HG03460 (cell line): ENCODE measurements at regions not wholly inside any gene's neighbourhood (a gene's known extent, or its start where the extent isn't known, plus 50 kb on each side); places are given as distances from the start of the nearest gene placed in this dataset.
"Not testable (repeated sequence)": the region's sequence is repeated elsewhere in the genome, so short reads cannot be mapped to it uniquely, and the experiment has no call there.

Experiments used
- ATAC-seq: cut with Tn5 transposase; IDR thresholded peaks from one replicate; pipeline ENCODE4 v1.9.1; 2021; ENCODE audit not compliant: unreplicated experiment

DNA sequence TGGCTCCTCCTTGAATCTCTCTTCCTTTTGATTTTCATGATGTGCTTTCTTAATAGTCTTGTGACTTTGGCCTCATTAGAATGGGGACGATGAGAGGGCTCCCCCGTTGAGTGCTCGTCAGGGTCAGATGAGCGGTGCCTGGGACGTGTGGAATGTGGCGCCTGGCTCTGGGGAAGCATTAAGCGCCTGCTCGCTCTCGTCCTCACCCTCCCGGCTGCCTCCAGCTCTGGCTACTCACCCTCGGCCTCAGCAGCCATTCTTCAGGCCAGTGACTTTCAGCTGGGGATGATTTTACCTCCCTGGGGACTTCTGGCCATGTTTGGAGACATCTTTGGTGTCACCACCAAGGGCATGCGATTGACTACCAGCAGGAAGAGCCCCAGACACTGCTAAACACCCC is 69.7 kb downstream of the RPS6KA4 start:
- no peak for ATAC-seq

- ATAC-seq: no peak
These were observed 71.0 kb downstream of the RPS6KA4 start for GRCh38 chr11:64429970-64430369.

DNA sequence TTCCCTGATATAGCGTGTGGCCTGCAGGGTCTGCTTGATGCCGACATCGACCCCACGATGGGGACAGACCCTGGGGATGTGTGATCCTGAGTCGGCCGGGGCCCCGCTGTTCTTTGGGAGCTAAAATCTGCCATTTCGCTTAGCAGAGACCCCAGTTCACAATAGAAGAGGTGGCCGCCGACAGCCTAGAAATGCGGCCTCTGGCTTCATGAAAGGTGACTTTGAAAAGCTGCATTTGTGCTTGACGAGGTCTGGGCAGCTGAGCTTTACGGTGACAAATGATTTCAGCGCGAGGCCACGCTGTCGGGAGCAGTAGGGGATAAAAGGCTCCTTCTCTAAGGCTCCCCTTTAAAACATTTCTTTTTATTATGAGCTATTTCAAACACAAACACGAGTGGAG is 71.7 kb downstream of the RPS6KA4 start:
- no peak for ATAC-seq

DNA sequence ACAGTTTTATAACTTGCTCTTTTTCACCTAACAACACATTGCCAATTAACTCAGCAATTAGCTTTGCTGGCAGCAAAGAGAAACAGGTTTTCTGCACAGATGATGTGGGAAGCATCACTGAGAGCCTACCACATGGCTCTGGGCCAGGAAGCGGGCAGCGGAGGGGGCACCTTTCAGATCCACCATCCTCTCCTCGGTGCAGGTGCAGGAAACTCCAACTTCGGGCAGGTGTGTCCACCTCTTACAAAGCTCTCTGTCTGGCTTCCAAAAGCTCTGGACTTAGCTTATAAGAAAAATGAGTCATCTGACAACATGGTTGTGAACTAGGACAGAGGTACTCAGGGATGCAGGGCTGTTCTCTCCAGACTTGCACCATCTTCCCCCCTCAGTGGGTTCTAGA is 77.0 kb downstream of the RPS6KA4 start:
- ATAC-seq: no peak

DNA sequence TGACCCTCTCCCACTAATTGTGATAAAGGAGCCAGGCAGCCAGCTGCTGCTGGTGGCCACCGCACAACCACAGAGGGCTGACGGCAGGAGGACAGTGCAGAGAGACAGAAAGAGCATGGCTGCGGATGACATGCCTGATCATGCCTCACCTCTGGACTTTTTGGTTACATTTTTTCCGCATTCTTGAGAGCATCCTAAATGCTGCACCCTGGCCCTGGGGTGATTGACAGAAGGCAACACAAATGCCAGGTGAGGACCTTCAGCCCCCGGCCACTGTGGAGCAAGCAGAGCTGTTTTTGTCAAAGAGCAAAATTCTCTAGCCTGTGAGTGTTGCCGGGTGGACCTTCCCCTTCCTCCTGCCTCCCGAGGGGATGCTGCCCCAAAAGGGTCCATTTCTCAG is 78.5 kb downstream of the RPS6KA4 start:
- ATAC-seq: no peak

DNA sequence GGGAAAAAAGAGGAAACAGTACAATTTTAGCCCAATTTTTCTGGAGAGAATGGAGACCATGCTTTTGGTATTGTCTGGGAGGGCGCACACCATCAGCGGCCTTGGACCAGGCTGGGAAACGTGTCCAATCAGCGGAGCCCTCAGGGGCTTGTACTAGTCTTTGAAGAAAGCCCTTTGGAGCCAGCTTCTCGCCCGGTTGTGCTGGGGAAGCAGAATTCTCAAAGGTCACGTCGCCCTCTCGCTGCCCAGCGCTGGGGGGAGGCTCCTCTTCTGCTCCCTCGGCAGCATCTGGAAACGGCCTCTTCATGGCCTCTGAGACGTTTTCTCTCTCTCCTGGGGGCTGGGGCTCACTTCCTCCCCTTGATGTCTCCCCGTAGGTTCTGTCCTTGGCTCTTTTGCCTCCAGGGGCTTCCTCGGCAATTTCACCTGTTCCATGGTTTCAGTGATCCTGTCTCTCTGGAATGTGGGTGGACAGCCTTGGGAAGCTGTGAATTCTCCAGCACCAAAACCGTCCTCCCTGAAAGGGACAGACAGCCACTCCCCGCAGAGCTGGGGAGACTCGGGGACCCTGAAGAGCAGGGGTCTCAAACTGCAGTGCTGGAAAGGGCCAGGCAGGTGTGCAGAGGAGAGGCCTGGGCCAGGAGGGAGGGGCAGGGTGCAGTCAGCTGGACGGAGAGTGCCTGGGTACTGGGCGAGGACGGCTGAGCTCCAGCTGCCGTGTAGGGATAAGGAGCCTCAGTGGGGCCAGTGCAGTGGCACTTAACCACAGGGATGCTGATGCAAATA is 80.2 kb downstream of the RPS6KA4 start:
- no peak for ATAC-seq

GRCh38 chr11:64439772-64440491 is 81.0 kb downstream of the RPS6KA4 start:
- ATAC-seq: not testable (repeated sequence)

GRCh38 chr11:64441127-64441526 is 82.2 kb downstream of the RPS6KA4 start:
- no peak for ATAC-seq

GRCh38 chr11:64443001-64443400 is 84.0 kb downstream of the RPS6KA4 start:
- no peak for ATAC-seq

DNA sequence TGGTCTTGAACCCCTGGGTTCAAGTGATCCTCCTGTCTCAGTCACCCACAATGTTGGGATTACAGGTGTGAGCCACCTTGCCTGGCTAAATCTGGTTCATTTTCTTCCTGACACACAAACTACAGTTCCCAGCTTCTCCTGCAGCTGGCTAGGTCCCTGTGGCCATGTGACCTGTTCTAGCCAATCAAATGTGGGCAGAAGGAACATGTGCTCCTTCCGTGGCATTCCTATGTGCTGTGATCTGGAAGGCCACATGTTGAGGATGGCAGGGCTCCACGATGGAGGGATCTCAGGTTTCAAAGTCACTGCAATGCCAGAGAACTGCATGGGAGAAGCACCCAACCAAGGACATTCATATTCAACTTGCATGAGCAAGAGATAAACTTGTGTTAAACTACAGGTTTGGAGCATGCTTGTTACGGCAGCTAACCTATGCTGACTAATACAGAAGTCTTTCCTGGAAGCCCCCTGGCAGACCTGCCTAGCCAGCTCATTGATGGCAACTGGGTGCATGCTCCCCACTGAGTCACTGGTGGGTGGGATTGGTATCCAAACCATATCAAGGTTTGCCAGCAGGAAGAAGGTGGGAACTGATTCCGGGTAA is 86.0 kb downstream of the RPS6KA4 start:
- ATAC-seq: no peak

GRCh38 chr11:64445651-64446050 is 86.7 kb downstream of the RPS6KA4 start:
- no peak for ATAC-seq

GRCh38 chr11:64447831-64448598 is 89.1 kb downstream of the RPS6KA4 start:
- ATAC-seq: peak; percentile 55

DNA sequence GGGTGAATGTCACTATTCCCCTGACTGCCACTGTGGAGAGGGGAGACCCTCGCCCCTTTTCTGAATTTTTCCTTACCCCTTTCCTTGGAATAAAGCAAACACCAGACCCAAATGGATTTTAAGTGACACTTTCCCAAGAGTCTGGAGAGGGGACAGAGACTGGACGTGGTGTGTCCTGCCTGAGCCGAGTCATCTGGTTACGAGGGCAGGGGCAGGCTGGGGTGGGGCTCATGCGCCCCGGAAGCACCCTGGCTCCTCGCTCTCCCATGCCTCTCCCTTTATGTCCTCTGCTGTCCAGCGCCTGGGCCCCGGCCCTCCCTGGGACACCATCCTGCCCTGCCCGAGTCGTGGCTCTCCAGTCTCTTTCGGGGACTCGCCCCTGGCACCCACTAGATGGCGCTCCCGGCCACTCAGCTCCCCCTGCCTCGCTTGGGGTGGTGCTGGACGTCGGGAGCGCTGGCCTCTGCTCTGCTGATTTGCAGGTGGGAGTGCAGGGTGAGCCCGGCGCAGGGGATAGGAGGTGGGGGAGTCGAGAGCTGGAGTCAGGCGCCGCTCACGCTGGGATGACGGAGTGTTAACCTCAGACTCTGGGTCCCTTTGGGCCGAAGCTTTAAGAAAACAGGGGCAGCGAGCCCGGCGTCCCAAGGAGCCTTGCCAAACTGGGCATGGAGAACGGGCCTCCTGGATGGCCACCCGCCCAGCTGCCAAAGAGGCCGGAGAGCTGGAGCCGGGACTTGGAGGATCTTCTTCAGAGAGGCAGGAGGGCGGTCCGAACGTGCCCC is 89.8 kb downstream of the RPS6KA4 start:
- peak; percentile 55 for ATAC-seq

- ATAC-seq: no peak
These were observed 90.6 kb downstream of the RPS6KA4 start for GRCh38 chr11:64449381-64450167.

DNA sequence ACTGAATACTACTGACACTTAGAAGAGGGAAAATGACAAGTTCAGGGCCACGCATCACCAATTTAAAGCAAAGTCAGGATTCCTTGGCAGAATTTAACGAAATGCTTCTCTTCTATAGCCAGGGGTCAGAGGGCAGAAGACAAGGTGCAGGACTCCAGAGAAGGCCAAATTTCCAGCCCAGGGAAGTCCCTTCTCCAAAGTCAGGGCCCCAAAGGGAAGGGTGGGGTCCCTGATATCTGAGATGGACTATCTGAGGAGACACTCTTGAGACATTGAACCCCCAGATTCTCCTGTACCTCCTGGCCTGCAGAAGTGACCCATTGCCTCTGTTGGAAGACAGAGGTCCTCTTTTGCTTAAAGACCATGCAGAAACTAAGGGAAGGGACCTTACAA is 91.2 kb downstream of the RPS6KA4 start:
- no peak for ATAC-seq

DNA sequence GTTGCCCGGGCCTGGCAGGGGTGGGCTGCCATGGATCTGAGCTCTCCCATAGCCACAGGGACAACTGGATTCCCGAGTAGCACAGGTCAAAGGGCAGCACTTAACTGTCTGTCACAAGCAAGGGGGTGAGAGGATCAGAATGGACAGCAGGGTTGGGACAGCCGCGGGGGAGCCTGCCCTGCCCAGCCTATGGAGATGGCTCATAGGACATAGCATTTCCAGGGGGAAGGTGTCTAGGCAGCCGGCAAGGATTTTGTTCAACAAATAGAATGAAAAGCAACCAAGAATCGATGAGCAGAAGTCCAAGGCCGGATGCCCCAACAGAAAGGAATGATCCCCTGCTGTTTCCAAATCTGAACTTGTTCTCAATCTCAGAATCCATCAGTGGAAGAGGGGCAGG is 92.9 kb downstream of the RPS6KA4 start:
- no peak for ATAC-seq

DNA sequence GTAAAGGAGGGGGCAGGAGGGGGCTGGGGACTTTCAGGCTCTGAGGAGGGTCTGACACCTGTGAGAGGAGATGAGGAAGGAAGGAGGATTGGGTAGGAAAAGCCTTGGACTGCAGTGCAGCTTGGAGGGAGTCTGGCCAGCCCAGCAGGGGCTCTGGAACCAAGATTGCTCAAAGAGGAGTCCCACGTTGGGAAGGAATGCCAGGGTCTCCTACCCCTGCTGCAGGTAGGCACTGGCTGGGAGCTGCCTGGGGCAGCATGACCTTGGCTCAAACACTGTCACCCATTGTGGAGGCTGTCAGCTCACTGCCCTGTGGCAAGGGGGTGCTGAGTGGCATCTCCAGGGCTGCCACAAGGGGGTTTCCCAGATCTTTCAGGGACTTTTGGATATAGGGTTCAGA is 94.5 kb downstream of the RPS6KA4 start:
- no peak for ATAC-seq

- ATAC-seq: no peak
These were observed 96.7 kb downstream of the RPS6KA4 start for GRCh38 chr11:64455456-64456261.
